ENCODE measurements at regions not wholly inside any gene's neighbourhood (a gene's known extent, or its start where the extent isn't known, plus 50 kb on each side); places are given as distances from the start of the nearest gene placed in this dataset.

DNA sequence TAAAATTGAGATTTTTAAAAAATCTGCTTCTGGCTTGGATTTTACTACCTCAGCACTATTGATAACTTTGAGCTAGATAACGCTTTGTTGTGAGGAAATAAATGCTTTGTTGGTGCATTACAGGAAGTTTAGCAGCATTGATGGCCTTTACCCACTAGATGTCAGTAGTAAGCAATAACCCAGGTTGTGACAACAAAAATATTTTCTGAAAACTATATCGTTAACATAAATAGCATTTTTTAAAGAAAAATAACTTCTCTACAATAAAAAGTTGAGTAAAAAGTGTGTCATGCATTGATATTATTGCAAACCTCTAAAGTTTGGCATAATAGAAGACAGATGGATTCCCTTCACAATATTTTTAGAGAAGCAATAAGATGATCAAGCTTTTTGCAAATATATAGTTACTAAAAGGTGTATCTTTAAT is 1246.5 kb downstream of the UQCRFS1 start:
- TF ChIP-seq, protein P1, sequence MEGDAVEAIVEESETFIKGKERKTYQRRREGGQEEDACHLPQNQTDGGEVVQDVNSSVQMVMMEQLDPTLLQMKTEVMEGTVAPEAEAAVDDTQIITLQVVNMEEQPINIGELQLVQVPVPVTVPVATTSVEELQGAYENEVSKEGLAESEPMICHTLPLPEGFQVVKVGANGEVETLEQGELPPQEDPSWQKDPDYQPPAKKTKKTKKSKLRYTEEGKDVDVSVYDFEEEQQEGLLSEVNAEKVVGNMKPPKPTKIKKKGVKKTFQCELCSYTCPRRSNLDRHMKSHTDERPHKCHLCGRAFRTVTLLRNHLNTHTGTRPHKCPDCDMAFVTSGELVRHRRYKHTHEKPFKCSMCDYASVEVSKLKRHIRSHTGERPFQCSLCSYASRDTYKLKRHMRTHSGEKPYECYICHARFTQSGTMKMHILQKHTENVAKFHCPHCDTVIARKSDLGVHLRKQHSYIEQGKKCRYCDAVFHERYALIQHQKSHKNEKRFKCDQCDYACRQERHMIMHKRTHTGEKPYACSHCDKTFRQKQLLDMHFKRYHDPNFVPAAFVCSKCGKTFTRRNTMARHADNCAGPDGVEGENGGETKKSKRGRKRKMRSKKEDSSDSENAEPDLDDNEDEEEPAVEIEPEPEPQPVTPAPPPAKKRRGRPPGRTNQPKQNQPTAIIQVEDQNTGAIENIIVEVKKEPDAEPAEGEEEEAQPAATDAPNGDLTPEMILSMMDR (IDR thresholded peaks at IDR 0.05; ENCODE audit: insufficient read depth, low read length): peak; percentile 52
- TF ChIP-seq GABPA (IDR thresholded peaks at IDR 0.05; ENCODE audit: low read depth) (no peak), POLR2AphosphoS5 (IDR thresholded peaks at IDR 0.05; ENCODE audit: low read depth) (no peak)
- TF ChIP-seq, protein P2, sequence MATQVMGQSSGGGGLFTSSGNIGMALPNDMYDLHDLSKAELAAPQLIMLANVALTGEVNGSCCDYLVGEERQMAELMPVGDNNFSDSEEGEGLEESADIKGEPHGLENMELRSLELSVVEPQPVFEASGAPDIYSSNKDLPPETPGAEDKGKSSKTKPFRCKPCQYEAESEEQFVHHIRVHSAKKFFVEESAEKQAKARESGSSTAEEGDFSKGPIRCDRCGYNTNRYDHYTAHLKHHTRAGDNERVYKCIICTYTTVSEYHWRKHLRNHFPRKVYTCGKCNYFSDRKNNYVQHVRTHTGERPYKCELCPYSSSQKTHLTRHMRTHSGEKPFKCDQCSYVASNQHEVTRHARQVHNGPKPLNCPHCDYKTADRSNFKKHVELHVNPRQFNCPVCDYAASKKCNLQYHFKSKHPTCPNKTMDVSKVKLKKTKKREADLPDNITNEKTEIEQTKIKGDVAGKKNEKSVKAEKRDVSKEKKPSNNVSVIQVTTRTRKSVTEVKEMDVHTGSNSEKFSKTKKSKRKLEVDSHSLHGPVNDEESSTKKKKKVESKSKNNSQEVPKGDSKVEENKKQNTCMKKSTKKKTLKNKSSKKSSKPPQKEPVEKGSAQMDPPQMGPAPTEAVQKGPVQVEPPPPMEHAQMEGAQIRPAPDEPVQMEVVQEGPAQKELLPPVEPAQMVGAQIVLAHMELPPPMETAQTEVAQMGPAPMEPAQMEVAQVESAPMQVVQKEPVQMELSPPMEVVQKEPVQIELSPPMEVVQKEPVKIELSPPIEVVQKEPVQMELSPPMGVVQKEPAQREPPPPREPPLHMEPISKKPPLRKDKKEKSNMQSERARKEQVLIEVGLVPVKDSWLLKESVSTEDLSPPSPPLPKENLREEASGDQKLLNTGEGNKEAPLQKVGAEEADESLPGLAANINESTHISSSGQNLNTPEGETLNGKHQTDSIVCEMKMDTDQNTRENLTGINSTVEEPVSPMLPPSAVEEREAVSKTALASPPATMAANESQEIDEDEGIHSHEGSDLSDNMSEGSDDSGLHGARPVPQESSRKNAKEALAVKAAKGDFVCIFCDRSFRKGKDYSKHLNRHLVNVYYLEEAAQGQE (IDR thresholded peaks at IDR 0.05; ENCODE audit: insufficient replicate concordance, low read depth): no peak
